ENCODE measurements at regions not wholly inside any gene's neighbourhood (a gene's known extent, or its start where the extent isn't known, plus 50 kb on each side); places are given as distances from the start of the nearest gene placed in this dataset.

- Histone ChIP-seq H3K4me1 (no peaks in the 10 kb centered on the region), H3K4me3 (no peak overlapping the region), H3K27me3 (replicated peaks in 1 of 7) (no peaks in the 10 kb centered on the region), H3K27ac (no peak overlapping the region), H3K36me3 (no peaks in the 10 kb centered on the region), H3K9me3 (peaks cover 0 to 21% (median 12%) of the 10 kb centered on the region in 8 donors)
- no peak for TF ChIP-seq POLR2AphosphoS5 (IDR thresholded peaks at IDR 0.05)
- TF ChIP-seq CTCF (IDR thresholded peaks at IDR 0.05 in 8 of 11, conservative IDR thresholded peaks at IDR 0.05 in 3 of 11) = no peak
- no peak for DNase-seq
- 89 to 100% (median 91%) methylated on average over 1 of the region's 1 CpG for WGBS, 5 donors
- intact Hi-C loops (cut with DNase I; ENCODE audit: low total_unique reads) = no loop called here
These were observed 208.3 kb upstream of the PMFBP1 start for GRCh38 chr16:72380283-72380682.

GRCh38 chr16:72373201-72373600 lies 201.2 kb upstream of the PMFBP1 start:
- intact Hi-C loops (cut with DNase I; ENCODE audit: low total_unique reads) = no loop called here
- H3K4me1 ChIP-seq = no peaks in the 10 kb centered on the region
- WGBS, 5 donors = 90 to 97% (median 96%) methylated on average over 2 of the region's 2 CpGs
- no peak for DNase-seq
- no peak overlapping the region for H3K27ac ChIP-seq
- no peak overlapping the region for H3K4me3 ChIP-seq
- TF ChIP-seq CTCF (IDR thresholded peaks at IDR 0.05 in 8 of 11, conservative IDR thresholded peaks at IDR 0.05 in 3 of 11) = no peak
- TF ChIP-seq POLR2A (IDR thresholded peaks at IDR 0.05) = no peak
- no peak for TF ChIP-seq POLR2AphosphoS5 (IDR thresholded peaks at IDR 0.05)
- H3K9me3 ChIP-seq = no peaks in the 10 kb centered on the region
- H3K36me3 ChIP-seq = no peaks in the 10 kb centered on the region
- no peaks in the 10 kb centered on the region for H3K27me3 ChIP-seq (replicated peaks in 1 of 7)

GRCh38 chr16:72372087-72373045 lies 200.4 kb upstream of the PMFBP1 start:
- peaks cover 0 to 6% (median 3%) of the 10 kb centered on the region in 8 donors for H3K9me3 ChIP-seq
- 72 to 80% (median 76%) methylated on average over 15 of the region's 15 CpGs for WGBS, 5 donors
- TF ChIP-seq POLR2AphosphoS5 (IDR thresholded peaks at IDR 0.05) (no peak), CTCF (IDR thresholded peaks at IDR 0.05 in 8 of 11, conservative IDR thresholded peaks at IDR 0.05 in 3 of 11) (no peak), POLR2A (IDR thresholded peaks at IDR 0.05) (no peak)
- no peaks in the 10 kb centered on the region for H3K27me3 ChIP-seq (replicated peaks in 1 of 7)
- no peak for DNase-seq
- no peaks in the 10 kb centered on the region for H3K36me3 ChIP-seq
- H3K4me3 ChIP-seq = no peak overlapping the region
- H3K4me1 ChIP-seq = no peaks in the 10 kb centered on the region
- intact Hi-C loops (cut with DNase I; ENCODE audit: low total_unique reads) = no loop called here
- no peak overlapping the region for H3K27ac ChIP-seq

- DNase-seq = no peak
- WGBS, 5 donors = 47 to 53% (median 52%) methylated on average over 10 of the region's 10 CpGs
- intact Hi-C loops (cut with DNase I; ENCODE audit: low total_unique reads) = no loop called here
- no peaks in the 10 kb centered on the region for H3K27me3 ChIP-seq (replicated peaks in 1 of 7)
- H3K27ac ChIP-seq = no peak overlapping the region
- H3K36me3 ChIP-seq = no peaks in the 10 kb centered on the region
- no peak for TF ChIP-seq CTCF (IDR thresholded peaks at IDR 0.05 in 8 of 11, conservative IDR thresholded peaks at IDR 0.05 in 3 of 11)
- H3K4me1 ChIP-seq = no peaks in the 10 kb centered on the region
- H3K9me3 ChIP-seq = peaks cover 0 to 14% (median 11%) of the 10 kb centered on the region in 8 donors
- H3K4me3 ChIP-seq = no peak overlapping the region
These were observed 199.5 kb upstream of the PMFBP1 start for GRCh38 chr16:72371307-72372086.
